HG02763 (cell line): ENCODE measurements at regions not wholly inside any gene's neighbourhood (a gene's known extent, or its start where the extent isn't known, plus 50 kb on each side); places are given as distances from the start of the nearest gene placed in this dataset.
"Not testable (repeated sequence)": the region's sequence is repeated elsewhere in the genome, so short reads cannot be mapped to it uniquely, and the experiment has no call there.

Source experiments
- ATAC-seq: cut with Tn5 transposase; IDR thresholded peaks from one replicate; pipeline ENCODE4 v1.9.1; 2021; ENCODE audit warnings: mild to moderate bottlenecking, moderate library complexity; ENCODE audit not compliant: unreplicated experiment

DNA sequence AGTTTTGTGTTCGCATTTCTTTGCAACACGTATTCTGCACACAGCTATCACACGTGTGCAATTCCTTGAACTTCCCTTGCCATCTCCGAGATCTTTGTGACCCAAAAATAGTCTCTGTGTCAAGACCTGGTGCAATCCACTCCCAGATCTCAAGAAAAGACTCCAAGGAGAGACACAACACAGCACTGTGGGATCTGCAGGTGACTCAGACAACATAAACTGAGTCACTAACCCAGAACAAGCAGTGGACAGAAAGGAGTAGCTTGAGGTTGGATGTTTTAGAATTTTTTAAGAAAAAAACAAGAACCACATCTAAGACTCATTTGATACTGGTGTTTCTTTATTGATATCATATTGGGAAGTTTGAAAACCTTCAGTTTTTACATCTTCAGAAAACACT lies 396.9 kb downstream of the AGTPBP1 start:
- ATAC-seq = no peak

- ATAC-seq = no peak
Observed at GRCh38 chr9:85339338-85339737, 402.4 kb downstream of the AGTPBP1 start.

GRCh38 chr9:85334228-85334627 lies 407.5 kb downstream of the AGTPBP1 start:
- no peak for ATAC-seq

DNA sequence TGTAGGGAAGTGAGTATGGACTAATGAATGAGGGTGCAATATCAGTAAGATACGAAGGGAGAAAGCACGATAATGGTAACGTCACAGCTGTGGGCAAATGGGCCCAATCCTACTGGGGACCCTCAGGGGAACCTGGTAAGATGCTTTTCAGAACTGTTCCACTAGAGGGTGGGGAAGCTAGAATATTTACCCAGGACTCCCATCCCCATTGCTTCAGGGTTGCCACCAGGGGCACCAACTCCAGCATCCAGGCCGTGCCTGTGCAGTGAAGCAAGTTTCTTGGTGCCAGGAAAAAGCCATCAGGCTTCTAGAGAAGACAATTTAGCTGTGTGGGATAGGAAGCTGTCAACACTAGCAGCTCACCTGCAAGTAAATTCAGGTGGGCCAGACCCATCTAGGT lies 409.3 kb downstream of the AGTPBP1 start:
- no peak for ATAC-seq

DNA sequence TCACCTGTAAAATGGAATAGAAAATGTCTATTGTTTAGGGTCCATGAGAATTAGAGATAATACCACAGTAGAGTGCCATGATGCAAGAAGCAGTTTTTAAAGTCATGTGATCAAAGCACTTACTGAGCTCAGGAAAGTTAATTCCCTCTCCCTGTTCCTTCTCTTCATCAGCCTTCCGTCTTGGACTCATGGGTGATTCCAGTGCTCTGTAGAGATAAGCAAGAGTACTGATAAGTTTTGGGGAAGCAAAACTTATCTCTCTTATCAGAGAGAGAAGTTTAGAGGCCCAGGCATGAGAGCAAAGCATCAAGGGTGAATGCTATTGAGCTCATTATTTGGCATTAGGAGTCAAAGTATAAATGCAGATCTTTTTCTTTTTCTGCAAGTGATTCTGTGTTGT lies 410.1 kb downstream of the AGTPBP1 start:
- ATAC-seq = no peak

- no peak for ATAC-seq
Observed at GRCh38 chr9:85322592-85322991, 419.2 kb downstream of the AGTPBP1 start.

DNA sequence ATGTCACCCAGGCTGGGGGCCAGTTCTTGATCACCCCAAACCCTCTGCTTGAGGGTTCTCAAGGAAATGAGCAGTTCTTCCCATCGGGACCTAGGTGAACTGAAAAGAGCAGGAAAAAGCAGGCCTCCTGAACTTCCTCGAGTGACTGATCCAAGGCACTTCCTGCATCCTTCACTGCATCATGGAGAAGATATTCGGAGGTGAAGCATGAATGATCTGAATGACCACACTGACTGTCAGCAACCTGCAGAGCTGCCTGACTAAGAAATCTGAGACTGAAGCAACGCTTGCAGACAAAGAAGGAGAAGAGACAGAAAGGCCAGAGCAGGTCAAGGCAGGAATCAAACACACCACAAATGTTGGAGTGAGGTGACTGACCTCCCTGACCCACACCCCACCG lies 420.2 kb downstream of the AGTPBP1 start:
- ATAC-seq = no peak

DNA sequence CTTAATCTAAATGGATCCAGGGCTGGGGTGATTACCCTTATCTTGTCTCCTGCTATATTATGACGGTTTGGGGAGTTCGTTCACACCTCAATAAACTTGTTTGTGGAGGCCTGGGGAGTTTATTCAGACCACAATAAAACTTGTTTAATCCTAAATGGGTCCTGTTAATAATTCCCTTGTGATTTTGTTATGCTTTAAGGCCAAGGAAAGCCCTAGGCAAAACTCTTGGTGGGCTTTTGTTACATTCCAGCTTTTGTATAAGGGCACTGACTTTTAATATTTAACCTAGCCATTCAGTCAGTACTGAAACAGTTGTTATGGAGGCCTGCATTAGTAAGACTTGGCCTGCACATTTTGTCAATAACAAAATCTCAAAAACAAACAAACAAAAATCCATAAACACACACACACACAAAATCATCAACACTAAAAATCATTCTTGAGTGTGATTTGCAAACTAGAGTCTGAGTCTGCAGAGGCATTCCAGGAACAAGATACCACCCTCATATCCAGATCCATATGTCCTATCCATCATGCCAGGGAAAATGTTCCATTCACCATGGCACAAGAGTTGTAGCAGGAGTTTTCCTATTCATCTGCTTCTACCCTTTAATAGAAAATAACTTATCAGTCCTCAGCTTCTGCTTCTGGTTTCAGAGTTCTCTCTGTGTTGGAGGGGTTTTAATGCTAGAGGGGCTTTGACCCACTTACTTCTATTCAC lies 421.7 kb downstream of the AGTPBP1 start:
- ATAC-seq = no peak

DNA sequence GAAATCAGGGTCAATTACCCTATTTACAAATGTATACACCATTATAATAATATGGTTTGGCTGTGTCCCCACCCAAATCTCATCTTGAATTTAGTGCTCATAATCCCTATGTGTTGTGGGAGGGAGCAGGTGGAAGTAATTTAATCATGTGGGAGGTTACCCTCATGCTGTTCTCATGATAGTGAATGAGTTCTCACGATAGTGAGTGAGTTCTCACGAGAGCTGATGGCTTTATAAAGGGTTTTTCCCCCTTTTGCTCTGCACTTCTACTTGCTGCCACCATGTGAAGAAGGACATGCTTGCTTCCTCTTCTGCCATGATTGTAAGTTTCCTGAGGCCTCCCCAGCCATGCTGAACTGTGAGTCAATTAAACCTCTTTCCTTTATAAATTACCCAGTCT lies 426.2 kb downstream of the AGTPBP1 start:
- ATAC-seq = not testable (repeated sequence)

DNA sequence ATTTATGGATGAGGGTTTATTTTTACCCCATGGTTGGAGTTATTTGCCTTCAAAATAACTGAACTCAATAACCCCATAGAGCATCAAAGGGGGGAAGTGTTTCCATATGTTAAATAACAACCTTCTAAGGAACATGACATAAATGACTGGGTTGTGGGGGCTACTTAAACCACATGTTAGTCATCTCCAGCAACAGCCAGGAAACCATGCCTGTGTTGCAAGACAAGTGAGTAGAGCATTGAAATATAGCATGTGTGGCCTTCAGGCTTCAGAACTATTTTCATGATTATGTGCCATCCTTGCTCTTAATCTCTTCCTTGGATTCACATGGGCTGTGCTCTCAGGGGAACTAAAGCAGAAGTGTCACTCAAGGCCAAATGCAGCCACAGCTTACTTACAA lies 431.2 kb downstream of the AGTPBP1 start:
- ATAC-seq = no peak

DNA sequence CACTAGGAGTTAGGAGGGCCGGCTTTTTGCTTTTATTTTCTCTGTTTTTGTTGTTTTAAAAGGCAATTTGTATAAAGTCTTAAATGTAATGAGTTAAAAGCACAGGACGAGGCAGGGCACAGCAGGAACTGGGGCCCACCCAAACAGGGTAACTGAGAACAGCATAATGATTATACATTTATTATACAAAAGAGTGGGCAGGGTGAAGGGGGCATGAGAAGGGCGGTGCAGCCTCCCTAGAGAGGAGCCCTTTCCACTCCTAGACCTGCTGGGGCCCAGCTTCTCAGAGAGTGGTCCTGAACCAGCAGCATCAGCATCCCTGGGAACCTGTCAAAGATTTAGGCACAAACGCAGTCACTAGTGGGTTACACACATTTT lies 438.0 kb downstream of the AGTPBP1 start:
- ATAC-seq = no peak

DNA sequence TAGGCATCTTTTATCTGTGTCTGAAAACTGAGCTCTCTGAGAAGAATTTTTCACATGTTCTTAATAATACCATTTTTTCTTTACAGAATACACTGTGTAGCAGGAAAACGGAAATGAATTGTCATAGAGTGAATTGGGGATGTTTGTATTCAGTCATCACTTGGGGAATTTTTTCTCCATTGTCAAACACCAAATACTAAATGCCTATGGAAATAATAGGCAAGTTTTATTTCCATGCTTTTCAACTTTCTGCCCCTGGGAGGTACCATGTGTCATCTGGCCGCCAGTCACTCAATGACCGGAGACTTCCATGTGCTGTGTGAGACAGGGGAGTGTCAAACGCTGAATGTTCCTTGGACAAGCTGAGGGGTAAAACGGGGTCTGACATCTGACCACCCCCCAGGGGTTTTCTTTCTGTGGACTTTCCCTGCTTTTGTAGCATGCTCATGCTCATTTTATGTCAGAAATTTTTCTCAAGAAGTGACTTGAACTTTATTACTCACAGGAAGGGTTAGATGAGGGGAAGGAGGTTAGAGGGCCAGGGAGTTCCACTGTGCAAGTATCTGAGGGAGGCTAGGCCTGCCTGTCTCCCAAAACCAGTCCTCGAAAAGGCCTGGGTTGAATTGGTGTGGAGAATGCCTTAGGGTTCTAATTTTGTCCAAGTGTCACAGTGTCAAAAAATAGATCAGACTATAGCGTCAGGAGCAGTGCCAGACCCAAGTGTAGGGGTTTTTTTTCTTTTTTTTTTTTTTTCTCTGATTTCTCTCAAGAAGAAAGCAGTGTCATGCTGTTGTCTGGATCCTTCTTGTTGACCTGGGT lies 438.6 kb downstream of the AGTPBP1 start:
- no peak for ATAC-seq

- ATAC-seq = no peak
Observed at GRCh38 chr9:85298499-85298898, 443.3 kb downstream of the AGTPBP1 start.

DNA sequence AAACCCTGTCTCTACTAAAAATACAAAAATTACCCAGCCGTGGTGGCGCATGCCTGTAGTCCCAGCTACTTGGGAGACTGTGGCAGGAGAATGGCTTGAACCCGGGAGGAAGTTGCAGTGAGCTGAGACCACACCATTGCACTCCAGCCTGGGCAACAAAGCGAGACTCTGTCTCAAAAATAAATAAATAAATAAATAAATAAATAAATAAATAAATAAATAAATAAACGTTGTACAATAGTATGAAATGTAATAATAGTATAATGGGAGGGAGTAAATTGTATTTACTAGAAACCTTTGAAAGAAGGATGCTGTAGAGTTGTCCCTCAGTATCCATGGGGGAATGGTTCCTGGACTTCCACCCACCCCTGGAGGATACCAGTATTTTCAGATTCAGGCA lies 446.5 kb downstream of the AGTPBP1 start:
- ATAC-seq = not testable (repeated sequence)

DNA sequence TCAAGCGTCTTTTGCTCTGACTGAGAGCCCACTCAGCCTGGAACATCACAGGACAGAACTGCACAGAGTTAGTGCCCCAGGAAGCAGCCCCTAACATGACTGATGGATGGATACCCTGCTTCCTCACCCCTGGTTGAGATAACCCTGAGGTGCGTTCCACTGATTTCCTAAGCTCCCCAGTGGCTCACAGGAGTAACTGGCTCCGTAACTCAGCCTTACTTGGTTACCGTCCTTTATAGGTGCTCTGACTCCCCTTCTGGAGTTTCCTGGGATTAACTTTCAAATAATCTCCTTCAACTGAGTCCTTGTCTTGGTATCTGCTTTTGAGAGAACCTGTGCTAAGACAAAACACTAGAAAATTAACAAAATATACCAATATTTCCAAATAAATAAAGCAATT lies 449.5 kb downstream of the AGTPBP1 start:
- no peak for ATAC-seq

GRCh38 chr9:85291266-85291665 lies 450.5 kb downstream of the AGTPBP1 start:
- ATAC-seq = no peak

- no peak for ATAC-seq
Observed at GRCh38 chr9:85290019-85290418, 451.7 kb downstream of the AGTPBP1 start.

DNA sequence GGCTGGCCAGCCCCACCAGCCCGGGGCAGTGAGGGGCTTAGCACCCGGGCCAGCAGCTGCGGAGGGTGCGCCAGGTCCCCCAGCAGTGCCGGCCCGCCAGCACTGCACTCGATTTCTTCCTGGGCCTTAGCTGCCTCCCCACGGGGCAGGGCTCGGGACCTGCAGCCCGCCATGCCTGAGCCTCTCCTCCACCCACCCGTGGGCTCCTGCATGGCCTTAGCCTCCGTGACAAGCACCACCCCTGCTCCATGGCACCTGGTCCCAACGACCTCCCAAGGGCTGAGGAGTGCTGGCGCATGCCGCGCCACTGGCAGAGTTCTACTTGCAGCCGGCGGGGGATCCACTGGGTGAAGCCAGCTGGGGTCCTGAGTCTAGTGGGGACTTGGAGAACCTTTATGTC lies 452.6 kb downstream of the AGTPBP1 start:
- ATAC-seq = no peak

DNA sequence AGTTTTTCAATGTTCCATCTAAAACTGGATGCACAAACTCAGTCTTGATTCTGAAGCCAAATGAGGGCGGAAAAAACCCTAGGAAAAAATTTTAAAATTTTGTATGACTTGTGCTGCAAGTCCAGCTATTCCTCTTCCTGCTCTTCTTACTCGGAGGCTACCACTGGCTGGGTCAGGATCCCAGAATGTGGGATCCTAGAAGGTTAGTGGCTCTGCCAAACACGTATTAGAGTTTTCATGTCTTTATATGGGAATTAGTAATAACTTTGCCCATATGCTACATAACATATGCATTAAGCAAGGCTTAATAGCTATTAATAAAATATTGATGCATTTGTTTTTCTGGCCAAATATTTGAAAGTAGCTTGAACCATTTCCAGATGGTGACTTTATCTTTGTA lies 458.3 kb downstream of the AGTPBP1 start:
- no peak for ATAC-seq

DNA sequence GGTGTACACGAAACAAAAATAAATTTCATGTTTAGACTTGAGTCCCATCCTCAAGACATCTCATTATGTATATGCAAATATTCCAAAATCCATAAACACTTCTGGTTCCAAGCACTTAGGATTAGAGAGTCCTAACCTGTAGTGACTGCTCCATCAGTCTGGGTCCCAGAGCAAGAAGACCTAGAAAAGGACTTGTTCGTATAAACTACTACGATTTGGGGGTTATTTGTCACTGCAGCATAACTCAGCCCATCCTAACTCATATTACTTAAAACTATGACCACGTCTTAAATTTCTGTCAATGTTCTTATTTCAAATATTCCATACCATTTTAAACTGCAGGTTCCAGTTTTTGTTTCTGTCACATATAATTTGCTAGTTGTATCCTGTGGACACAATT lies 463.0 kb downstream of the AGTPBP1 start:
- no peak for ATAC-seq

DNA sequence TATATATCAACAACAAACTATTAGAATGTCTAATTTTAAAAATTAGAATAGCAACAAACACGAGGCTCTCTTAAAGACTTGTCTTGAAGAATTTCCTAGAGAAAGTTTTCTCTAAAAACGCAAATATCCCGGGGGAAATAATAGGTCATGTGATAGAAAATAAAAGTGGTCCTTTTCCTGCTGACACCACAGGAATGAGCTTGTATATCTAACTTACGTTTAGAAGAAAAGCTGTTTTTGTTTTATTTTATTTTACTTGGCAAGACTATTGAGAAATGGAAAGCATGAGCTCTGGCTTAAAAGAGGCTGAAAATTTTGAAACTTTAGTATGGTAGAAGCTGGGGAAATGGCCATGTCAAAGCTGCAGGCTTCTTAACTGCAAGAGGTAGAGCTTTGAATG lies 465.0 kb downstream of the AGTPBP1 start:
- ATAC-seq = no peak

GRCh38 chr9:85269811-85270210 lies 471.9 kb downstream of the AGTPBP1 start:
- no peak for ATAC-seq
